Motor neuron (in vitro differentiated cells): ENCODE measurements at regions not wholly inside any gene's neighbourhood (a gene's known extent, or its start where the extent isn't known, plus 50 kb on each side); places are given as distances from the start of the nearest gene placed in this dataset.

Experiments used
- ATAC-seq, 8 experiments: fragments of 200-7000 bp; cut with Tn5 transposase; replicated peaks in 6 of 8; 2 replicates each; pipeline ENCODE4 v1.8.0; 2021; ENCODE audit warnings: mild to moderate bottlenecking in 8 of 8, moderate library complexity in 8 of 8
- H3K27ac ChIP-seq, 2 donors: fragments of 250-450 bp; sonication (Bioruptor Pico); 2 replicates each; pipeline ENCODE4 v1.9.0; 2021; ENCODE audit warnings: antibody characterized with exemption in 2 of 2, mild to moderate bottlenecking in 2 of 2, moderate library complexity in 1 of 2
- H3K4me1 ChIP-seq, 2 donors: fragments of 250-450 bp; sonication (Bioruptor Pico); replicated peaks in 1 of 2; 2 replicates each; pipeline ENCODE4 v1.6.1; 2021; ENCODE audit warnings: antibody characterized with exemption in 2 of 2, mild to moderate bottlenecking in 2 of 2, moderate library complexity in 1 of 2
- H3K4me3 ChIP-seq, 5 donors: fragments of 250-450 bp; sonication (Bioruptor Pico); 2 replicates each; pipeline ENCODE4 v1.9.0; 2021; ENCODE audit warnings: antibody characterized with exemption in 5 of 5, mild to moderate bottlenecking in 5 of 5, moderate library complexity in 4 of 5
- WGBS, 10 experiments: fragments of 450-650 bp; shearing (Covaris generic); methylation state at CpG; one replicate each; pipeline ENCODE4 v1.0.0; 2022; 5-methylcytosine and 5-hydroxymethylcytosine counted together
- in situ Hi-C, 9 experiments: fragments of 400-800 bp; cut with MboI; loops; one replicate each; pipeline ENCODE4 v1.15.0; 2021; ENCODE audit warnings: low sequenced_read_pairs in 9 of 9, low pct_unique_long_range_greater_than_20kb in 2 of 9; ENCODE audit not compliant: unreplicated experiment in 9 of 9

- peak overlapping the region; percentile 8 to 20 for H3K27ac ChIP-seq
- WGBS, 10 experiments = 0 to 43% (median 17%) methylated on average over 1 to 6 of the region's 6 CpGs
- peaks cover 8 to 13% of the 10 kb centered on the region in 2 donors for H3K4me1 ChIP-seq
- in situ Hi-C loops = no loop called here
- H3K4me3 ChIP-seq = no peak overlapping the region
- peak in 5 of 8 experiments; percentile 86 to 100 (median 94) for ATAC-seq
Measured at GRCh38 chr2:108154366-108155061, 85.3 kb upstream of the SULT1C3 start.

- H3K4me1 ChIP-seq = peaks cover 0 to 17% of the 10 kb centered on the region in 2 donors
- H3K27ac ChIP-seq = no peak overlapping the region
- H3K4me3 ChIP-seq = no peak overlapping the region
- ATAC-seq = no peak
- 67 to 100% (median 84%) methylated on average over 1 of the region's 1 CpG; no CpG with 5 or more reads in 4 of the 10 experiments for WGBS, 10 experiments
- in situ Hi-C loops = no loop called here
Measured at GRCh38 chr2:108161298-108161697, 78.5 kb upstream of the SULT1C3 start.

- Histone ChIP-seq H3K4me3 (no peak overlapping the region), H3K27ac (no peak overlapping the region), H3K4me1 (peaks cover 0 to 17% of the 10 kb centered on the region in 2 donors)
- 14 to 100% (median 90%) methylated on average over 1 to 2 of the region's 2 CpGs; no CpG with 5 or more reads in 5 of the 10 experiments for WGBS, 10 experiments
- in situ Hi-C loops = no loop called here
- ATAC-seq = peak in 2 of 8 experiments; percentile 47 to 62
Measured at GRCh38 chr2:108164318-108164717, 75.5 kb upstream of the SULT1C3 start.

- H3K27ac ChIP-seq = no peak overlapping the region
- WGBS, 10 experiments = 11 to 100% (median 85%) methylated on average over 1 to 2 of the region's 4 CpGs; no CpG with 5 or more reads in 5 of the 10 experiments
Measured at GRCh38 chr2:108165729-108166128, 74.0 kb upstream of the SULT1C3 start.

GRCh38 chr2:108167699-108168098 is 72.1 kb upstream of the SULT1C3 start:
- Histone ChIP-seq H3K27ac (no peak overlapping the region), H3K4me1 (peaks cover 0 to 27% of the 10 kb centered on the region in 2 donors), H3K4me3 (no peak overlapping the region)
- peak in 3 of 8 experiments; percentile 49 to 69 (median 59) for ATAC-seq
- in situ Hi-C loops = no loop called here
- 56 to 100% (median 73%) methylated on average over 1 of the region's 1 CpG; no CpG with 5 or more reads in 6 of the 10 experiments for WGBS, 10 experiments

More at GRCh38 chr2:108165729-108166128, 74.0 kb upstream of the SULT1C3 start:
- Histone ChIP-seq H3K4me1 (peaks cover 0 to 17% of the 10 kb centered on the region in 2 donors), H3K4me3 (no peak overlapping the region)
- ATAC-seq = peak in 6 of 8 experiments; percentile 35 to 97 (median 85)
- in situ Hi-C loops = no loop called here

GRCh38 chr2:108169982-108170625 is 69.7 kb upstream of the SULT1C3 start:
- peak in 4 of 8 experiments; percentile 18 to 40 (median 26) for ATAC-seq
- H3K4me3 ChIP-seq = no peak overlapping the region
- no peak overlapping the region for H3K27ac ChIP-seq
- in situ Hi-C loops = no loop called here
- peaks cover 0 to 10% of the 10 kb centered on the region in 2 donors for H3K4me1 ChIP-seq
- 0 to 83% (median 49%) methylated on average over 1 to 3 of the region's 3 CpGs; no CpG with 5 or more reads in 1 of the 10 experiments for WGBS, 10 experiments

GRCh38 chr2:108171657-108172056 is 68.1 kb upstream of the SULT1C3 start:
- peak in 3 of 8 experiments; percentile 34 to 54 (median 48) for ATAC-seq
- in situ Hi-C loops = no loop called here
- H3K4me3 ChIP-seq = no peak overlapping the region
- H3K27ac ChIP-seq = no peak overlapping the region
- WGBS, 10 experiments = 14 to 90% (median 63%) methylated on average over 2 to 3 of the region's 3 CpGs; no CpG with 5 or more reads in 1 of the 10 experiments
- H3K4me1 ChIP-seq = peaks cover 0 to 10% of the 10 kb centered on the region in 2 donors

- 7 to 67% (median 39%) methylated on average over 1 to 6 of the region's 7 CpGs; no CpG with 5 or more reads in 4 of the 10 experiments for WGBS, 10 experiments
- in situ Hi-C loops = loop anchor here in 5 of 9 experiments (10.0 to 25.0 kb wide), 4 partner anchors 238 to 1545 kb away; no protein-coding TSS in a partner anchor
- Histone ChIP-seq H3K27ac (no peak overlapping the region), H3K4me1 (no peaks in the 10 kb centered on the region), H3K4me3 (no peak overlapping the region)
- ATAC-seq = peak in 4 of 8 experiments; percentile 52 to 90 (median 74)
Measured at GRCh38 chr2:108182489-108182888, 57.3 kb upstream of the SULT1C3 start.

GRCh38 chr2:108184419-108184818 is 55.3 kb upstream of the SULT1C3 start:
- Histone ChIP-seq H3K27ac (no peak overlapping the region), H3K4me1 (no peaks in the 10 kb centered on the region), H3K4me3 (no peak overlapping the region)
- ATAC-seq = peak in 4 of 8 experiments; percentile 20 to 71 (median 68)
- WGBS, 10 experiments = 13 to 89% (median 66%) methylated on average over 1 to 2 of the region's 2 CpGs; no CpG with 5 or more reads in 2 of the 10 experiments
- in situ Hi-C loops = loop anchor here in 5 of 9 experiments (10.0 to 25.0 kb wide), 4 partner anchors 240 to 1547 kb away; no protein-coding TSS in a partner anchor

DNA sequence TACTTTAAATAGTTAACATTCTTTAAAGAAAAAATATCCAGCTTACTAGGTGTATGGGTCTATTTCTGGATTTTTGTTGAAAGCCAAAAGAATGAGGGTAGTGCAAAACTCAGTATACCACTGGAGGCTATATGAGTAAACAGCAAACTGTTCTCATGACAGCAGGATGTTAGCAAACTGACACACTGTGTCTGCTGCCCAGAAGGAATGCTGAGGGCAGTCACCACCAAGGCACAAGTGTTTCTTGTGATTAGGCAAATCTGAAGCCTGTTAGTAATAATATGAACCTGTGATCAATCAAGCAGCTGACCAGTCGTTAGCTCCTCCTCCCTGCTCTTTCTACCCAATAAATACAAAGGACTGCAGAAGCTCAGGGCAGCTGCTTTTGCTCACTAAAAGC is 50.5 kb upstream of the SULT1C3 start:
- no peaks in the 10 kb centered on the region for H3K4me1 ChIP-seq
- H3K4me3 ChIP-seq = no peak overlapping the region
- in situ Hi-C loops = loop anchor here in 5 of 9 experiments (10.0 to 25.0 kb wide), 4 partner anchors 245 to 1552 kb away; no protein-coding TSS in a partner anchor
- ATAC-seq = peak in 1 of 8 experiments; percentile 49
- 0 to 50% (median 30%) methylated on average over 1 of the region's 1 CpG; no CpG with 5 or more reads in 4 of the 10 experiments for WGBS, 10 experiments
- H3K27ac ChIP-seq = no peak overlapping the region
